ENCODE measurements at regions not wholly inside any gene's neighbourhood (a gene's known extent, or its start where the extent isn't known, plus 50 kb on each side); places are given as distances from the start of the nearest gene placed in this dataset.

DNA sequence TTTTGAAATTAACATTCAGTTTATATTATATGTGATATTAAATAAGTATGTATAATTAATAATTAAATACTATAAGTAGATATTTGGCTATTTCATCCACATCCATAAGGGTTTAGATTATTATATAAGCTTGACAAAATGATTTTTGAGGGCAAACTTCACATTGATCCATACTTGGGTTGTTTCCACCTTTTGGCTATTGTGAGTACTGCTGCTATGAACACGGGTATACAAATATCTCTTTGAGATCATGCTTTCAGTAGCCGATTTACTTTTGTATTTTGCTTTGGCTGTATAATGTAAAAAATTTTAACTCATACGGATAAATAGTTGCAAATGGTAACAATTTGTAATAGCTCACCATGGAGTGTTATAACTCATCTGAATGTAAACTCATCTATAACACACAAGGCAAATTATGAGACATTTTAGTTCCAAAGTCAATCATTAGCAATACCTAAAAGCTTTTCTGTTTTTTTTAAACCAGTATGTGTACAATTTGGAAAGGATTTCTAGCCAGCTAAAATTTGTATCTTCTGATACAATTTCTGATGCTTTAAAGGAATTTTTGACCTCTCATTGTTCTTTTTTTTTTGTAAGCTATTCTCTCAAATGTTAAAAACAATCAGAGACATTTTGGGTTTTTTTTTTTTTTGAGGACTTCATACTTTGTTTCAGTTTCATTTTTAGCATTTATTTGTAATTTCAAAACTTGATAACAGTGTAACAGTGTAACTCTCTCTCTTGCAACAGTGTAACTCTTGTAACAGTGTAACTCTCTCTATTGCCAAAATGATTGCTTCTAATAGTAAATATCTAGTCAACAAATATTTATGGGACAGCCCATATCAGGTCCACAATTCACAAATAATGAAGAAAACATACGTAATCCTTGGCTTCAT is 51.8 kb upstream of the ARX start:
- no peak overlapping the region for H3K4me3 ChIP-seq (ENCODE audit: low read depth, low read length)
- DNase-seq (ENCODE audit: low read depth, low spot score) = no peak
- in situ Hi-C loops (cut with HindIII; ENCODE audit: low sequenced_read_pairs) = no loop called here
- TF ChIP-seq, protein P1, sequence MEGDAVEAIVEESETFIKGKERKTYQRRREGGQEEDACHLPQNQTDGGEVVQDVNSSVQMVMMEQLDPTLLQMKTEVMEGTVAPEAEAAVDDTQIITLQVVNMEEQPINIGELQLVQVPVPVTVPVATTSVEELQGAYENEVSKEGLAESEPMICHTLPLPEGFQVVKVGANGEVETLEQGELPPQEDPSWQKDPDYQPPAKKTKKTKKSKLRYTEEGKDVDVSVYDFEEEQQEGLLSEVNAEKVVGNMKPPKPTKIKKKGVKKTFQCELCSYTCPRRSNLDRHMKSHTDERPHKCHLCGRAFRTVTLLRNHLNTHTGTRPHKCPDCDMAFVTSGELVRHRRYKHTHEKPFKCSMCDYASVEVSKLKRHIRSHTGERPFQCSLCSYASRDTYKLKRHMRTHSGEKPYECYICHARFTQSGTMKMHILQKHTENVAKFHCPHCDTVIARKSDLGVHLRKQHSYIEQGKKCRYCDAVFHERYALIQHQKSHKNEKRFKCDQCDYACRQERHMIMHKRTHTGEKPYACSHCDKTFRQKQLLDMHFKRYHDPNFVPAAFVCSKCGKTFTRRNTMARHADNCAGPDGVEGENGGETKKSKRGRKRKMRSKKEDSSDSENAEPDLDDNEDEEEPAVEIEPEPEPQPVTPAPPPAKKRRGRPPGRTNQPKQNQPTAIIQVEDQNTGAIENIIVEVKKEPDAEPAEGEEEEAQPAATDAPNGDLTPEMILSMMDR (IDR thresholded peaks at IDR 0.05; ENCODE audit: low read depth, low read length) = no peak

DNA sequence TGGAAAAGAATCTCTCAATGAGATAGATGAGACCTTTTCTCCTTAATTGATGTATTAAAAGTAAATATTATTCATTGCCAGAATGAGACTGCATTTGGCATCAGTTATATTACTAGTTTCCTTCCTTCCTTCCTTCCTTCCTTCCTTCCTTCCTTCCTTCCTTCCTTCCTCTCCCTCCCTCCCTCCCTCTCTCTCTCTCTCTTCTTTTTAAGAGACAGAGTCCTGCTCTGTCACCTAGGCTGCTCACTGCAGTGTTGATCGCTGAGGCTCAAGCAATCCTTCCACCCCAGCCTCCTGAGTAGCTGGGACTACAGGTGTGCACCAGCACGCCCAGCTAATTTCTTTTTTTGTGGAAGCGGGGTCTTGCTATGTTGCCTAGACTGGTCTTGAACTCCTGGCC is 50.4 kb upstream of the ARX start:
- in situ Hi-C loops (cut with HindIII; ENCODE audit: low sequenced_read_pairs) = no loop called here
- no peak overlapping the region for H3K4me3 ChIP-seq (ENCODE audit: low read depth, low read length)
- DNase-seq (ENCODE audit: low read depth, low spot score) = no peak
- TF ChIP-seq, protein P1 (IDR thresholded peaks at IDR 0.05; ENCODE audit: low read depth, low read length) = no peak
